Peyer's patch (tissue), 4 donors: ENCODE measurements at regions not wholly inside any gene's neighbourhood (a gene's known extent, or its start where the extent isn't known, plus 50 kb on each side); places are given as distances from the start of the nearest gene placed in this dataset.

Source experiments
- DNase-seq, 3 donors: peaks; one replicate each; pipeline ENCODE4 v3.0.0-alpha.2; 2017 to 2019
- H3K27ac ChIP-seq, 4 donors: fragments of 200-600 bp; sonication (generic); one replicate each; pipeline ENCODE4 v1.5.1; 2016 to 2019
- H3K27me3 ChIP-seq, 2 donors: fragments of 200-600 bp; sonication (generic); one replicate each; pipeline ENCODE4 v1.5.1; 2019
- H3K36me3 ChIP-seq, 3 donors: fragments of 200-600 bp; sonication (generic); one replicate each; pipeline ENCODE4 v1.5.1; 2016 to 2019
- H3K4me1 ChIP-seq, 4 donors: fragments of 200-600 bp; sonication (generic); one replicate each; pipeline ENCODE4 v1.5.1; 2016 to 2019
- H3K4me3 ChIP-seq, 4 donors: fragments of 200-600 bp; sonication (generic); 1 replicate in 3 of 4; 2 replicates in 1 of 4; pipeline ENCODE4 v1.5.1; 2016 to 2019; ENCODE audit warnings: mild to moderate bottlenecking in 1 of 4
- H3K9me3 ChIP-seq, 4 donors: fragments of 200-600 bp; sonication (generic); one replicate each; pipeline ENCODE4 v1.5.1; 2016 to 2019; ENCODE audit warnings: mild to moderate bottlenecking in 1 of 4
- POLR2A ChIP-seq, 2 donors: fragments of 450-650 bp; IDR thresholded peaks; one replicate each; pipeline ENCODE4 v1.5.1; 2017; ENCODE audit warnings: antibody characterized with exemption in 2 of 2, mild to moderate bottlenecking in 2 of 2, moderate library complexity in 2 of 2
- TF ChIP-seq, protein P1 (sequence below), 6 experiments: fragments of 450-650 bp in 4 of 6; fragments of 200-600 bp in 2 of 6; sonication (generic) in 1 of 6; IDR thresholded peaks; one replicate each; pipeline ENCODE4 v1.5.1; 2017 to 2019; ENCODE audit warnings: antibody characterized with exemption in 6 of 6, mild to moderate bottlenecking in 3 of 6, moderate library complexity in 1 of 6

DNA sequence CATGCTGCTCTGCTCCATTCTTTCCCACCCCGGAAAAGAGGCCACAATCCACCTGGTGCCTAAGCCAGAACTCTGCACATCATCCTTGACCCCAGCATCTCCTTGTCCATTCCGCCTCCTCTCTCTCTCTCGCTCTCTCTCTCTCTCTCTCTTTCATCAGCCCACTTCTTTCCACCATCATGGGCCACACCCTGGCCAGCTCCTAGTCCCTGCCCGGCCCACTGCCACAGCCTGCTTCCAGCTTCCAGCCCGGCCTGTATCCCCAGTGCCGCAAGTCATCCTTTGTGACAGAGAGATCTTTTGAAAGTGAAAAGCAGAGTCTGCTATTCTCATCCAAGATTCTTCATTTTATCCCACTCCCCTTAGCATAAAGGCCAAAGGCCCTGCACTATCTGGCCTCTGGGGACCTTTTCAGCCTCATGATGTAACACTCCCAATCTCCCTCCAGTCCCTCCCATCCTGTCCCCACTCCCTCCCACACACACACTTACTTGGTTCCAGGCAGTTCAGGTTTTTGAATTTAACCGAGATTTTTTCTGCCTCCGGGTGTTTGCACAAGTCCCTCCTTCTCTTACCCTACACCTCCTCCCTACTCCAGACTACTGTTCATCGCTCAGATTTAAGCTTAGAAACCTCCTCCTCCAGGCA lies 214.0 kb downstream of the EN1 start:
- no peaks in the 10 kb centered on the region for H3K4me1 ChIP-seq
- H3K27ac ChIP-seq: no peak overlapping the region
- no peaks in the 10 kb centered on the region for H3K9me3 ChIP-seq
- H3K4me3 ChIP-seq: no peak overlapping the region
- DNase-seq: no peak
- H3K36me3 ChIP-seq: no peaks in the 10 kb centered on the region
- TF ChIP-seq, protein P1, sequence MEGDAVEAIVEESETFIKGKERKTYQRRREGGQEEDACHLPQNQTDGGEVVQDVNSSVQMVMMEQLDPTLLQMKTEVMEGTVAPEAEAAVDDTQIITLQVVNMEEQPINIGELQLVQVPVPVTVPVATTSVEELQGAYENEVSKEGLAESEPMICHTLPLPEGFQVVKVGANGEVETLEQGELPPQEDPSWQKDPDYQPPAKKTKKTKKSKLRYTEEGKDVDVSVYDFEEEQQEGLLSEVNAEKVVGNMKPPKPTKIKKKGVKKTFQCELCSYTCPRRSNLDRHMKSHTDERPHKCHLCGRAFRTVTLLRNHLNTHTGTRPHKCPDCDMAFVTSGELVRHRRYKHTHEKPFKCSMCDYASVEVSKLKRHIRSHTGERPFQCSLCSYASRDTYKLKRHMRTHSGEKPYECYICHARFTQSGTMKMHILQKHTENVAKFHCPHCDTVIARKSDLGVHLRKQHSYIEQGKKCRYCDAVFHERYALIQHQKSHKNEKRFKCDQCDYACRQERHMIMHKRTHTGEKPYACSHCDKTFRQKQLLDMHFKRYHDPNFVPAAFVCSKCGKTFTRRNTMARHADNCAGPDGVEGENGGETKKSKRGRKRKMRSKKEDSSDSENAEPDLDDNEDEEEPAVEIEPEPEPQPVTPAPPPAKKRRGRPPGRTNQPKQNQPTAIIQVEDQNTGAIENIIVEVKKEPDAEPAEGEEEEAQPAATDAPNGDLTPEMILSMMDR (IDR thresholded peaks at IDR 0.05): no peak
- no peak for TF ChIP-seq POLR2A (IDR thresholded peaks at IDR 0.05)
- H3K27me3 ChIP-seq: no peaks in the 10 kb centered on the region

DNA sequence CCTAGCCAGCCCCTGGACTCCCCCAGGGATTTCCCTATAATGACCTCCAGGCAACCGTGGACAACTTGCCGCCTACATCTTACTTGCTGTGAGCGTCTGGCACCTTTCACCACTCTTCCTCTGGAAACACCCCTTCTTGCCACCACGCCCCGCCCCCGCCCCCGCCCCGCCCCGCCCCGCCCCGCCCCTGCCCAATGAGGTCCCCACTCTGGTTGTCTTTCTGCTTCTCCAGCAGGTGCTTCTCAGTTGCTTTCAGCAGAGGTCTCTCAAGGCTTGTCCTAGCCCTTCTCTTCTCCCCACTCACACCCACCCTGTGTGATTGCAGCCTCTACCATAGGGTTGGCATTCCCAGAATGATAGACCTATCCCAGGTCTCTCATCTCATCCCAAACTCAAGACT lies 214.5 kb downstream of the EN1 start:
- no peak overlapping the region for H3K27ac ChIP-seq
- no peak overlapping the region for H3K4me3 ChIP-seq
- no peaks in the 10 kb centered on the region for H3K4me1 ChIP-seq
- no peak for DNase-seq
- no peaks in the 10 kb centered on the region for H3K27me3 ChIP-seq
- no peaks in the 10 kb centered on the region for H3K9me3 ChIP-seq
- no peaks in the 10 kb centered on the region for H3K36me3 ChIP-seq
- TF ChIP-seq, protein P1 (IDR thresholded peaks at IDR 0.05): no peak
- TF ChIP-seq POLR2A (IDR thresholded peaks at IDR 0.05): no peak

DNA sequence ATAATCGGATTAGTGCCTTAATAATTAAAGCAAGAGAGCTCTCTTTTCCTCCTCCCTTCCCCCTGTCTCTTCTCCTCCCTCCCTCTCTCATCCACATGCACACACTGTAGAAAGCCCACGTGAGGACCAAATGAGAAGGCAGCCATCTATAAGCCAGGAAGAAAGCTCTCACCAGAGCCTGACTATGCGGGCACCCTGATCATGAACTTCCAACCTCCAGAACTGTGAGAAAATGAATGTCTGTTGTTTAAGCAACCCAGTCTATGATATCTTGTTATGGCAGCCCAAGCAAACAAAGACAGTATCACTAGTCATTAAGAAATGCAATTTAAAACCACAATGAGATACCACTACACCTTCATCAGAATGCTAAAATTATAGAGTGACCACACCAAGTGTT lies 220.3 kb downstream of the EN1 start:
- Histone ChIP-seq H3K27ac (no peak overlapping the region), H3K4me1 (no peaks in the 10 kb centered on the region), H3K9me3 (no peaks in the 10 kb centered on the region), H3K27me3 (no peaks in the 10 kb centered on the region), H3K4me3 (no peak overlapping the region), H3K36me3 (no peaks in the 10 kb centered on the region)
- DNase-seq: no peak
- TF ChIP-seq, protein P1 (IDR thresholded peaks at IDR 0.05): no peak
- TF ChIP-seq POLR2A (IDR thresholded peaks at IDR 0.05): no peak

DNA sequence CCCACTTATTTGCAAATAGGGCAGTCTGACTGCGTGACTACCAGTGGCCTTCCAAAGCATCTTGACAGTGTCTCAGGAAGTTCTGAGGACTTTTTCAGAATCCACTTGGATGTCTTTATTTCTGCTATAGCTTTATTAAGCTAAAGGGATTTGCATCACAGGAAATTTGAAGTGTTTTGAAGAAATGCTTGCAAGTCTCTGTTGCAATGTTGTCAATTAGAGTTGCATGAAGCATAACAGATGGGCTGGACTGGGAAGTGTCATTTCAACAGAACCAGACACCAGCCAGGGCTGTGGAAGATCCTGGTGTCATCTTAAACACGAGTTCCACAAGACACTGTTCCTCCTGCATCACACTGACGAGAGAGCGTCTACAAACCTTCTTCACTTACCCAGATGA lies 224.5 kb downstream of the EN1 start:
- DNase-seq: no peak
- Histone ChIP-seq H3K27ac (no peak overlapping the region), H3K4me1 (no peaks in the 10 kb centered on the region), H3K4me3 (no peak overlapping the region), H3K27me3 (no peaks in the 10 kb centered on the region), H3K36me3 (no peaks in the 10 kb centered on the region), H3K9me3 (no peaks in the 10 kb centered on the region)
- TF ChIP-seq POLR2A (IDR thresholded peaks at IDR 0.05): no peak
- TF ChIP-seq, protein P1 (IDR thresholded peaks at IDR 0.05): no peak

DNA sequence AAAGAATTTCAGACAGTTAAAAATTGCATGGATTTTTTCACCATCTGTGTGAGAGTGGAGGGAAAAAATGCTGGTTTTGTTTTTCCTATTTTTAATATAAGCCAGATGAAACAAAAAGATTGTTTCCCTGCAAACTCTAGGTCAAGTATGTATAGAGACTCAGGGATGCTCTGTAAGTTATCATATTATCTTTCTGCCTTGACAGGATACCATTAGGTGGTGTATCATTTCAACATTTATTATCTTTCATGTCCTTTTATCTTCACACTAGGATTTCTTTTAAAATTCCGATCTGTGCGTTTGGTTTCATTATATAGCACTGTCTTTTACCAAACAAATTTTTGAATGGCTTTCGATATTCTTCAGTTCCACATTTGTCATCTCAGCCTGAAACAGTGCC lies 225.3 kb downstream of the EN1 start:
- Histone ChIP-seq H3K4me1 (no peaks in the 10 kb centered on the region), H3K9me3 (no peaks in the 10 kb centered on the region), H3K36me3 (no peaks in the 10 kb centered on the region), H3K4me3 (no peak overlapping the region), H3K27ac (no peak overlapping the region), H3K27me3 (no peaks in the 10 kb centered on the region)
- no peak for DNase-seq
- TF ChIP-seq POLR2A (IDR thresholded peaks at IDR 0.05): no peak

DNA sequence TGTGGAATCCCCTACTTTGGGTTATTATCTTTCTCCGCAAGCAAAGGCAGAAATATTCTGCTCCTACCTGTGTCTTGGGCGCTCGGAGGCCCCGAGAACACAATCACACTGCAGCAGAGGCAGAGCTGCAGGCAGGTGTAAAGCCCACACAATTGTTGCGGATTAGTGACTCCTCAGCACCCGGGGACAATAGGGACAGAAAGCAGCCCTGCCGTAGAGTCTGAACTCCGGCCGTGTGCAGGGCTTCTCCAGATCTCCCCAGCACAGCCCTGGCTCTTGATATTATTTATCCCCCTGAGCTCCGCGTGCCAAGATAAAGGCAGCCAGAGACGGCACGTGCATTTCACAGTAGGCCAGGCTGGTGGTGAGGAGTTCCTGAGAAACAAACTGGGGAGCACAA lies 229.2 kb downstream of the EN1 start:
- DNase-seq: no peak
- no peaks in the 10 kb centered on the region for H3K4me1 ChIP-seq
- no peaks in the 10 kb centered on the region for H3K9me3 ChIP-seq
- TF ChIP-seq POLR2A (IDR thresholded peaks at IDR 0.05): no peak
- TF ChIP-seq, protein P1 (IDR thresholded peaks at IDR 0.05): no peak
- H3K27me3 ChIP-seq: no peaks in the 10 kb centered on the region
- H3K4me3 ChIP-seq: no peak overlapping the region
- no peak overlapping the region for H3K27ac ChIP-seq
- H3K36me3 ChIP-seq: no peaks in the 10 kb centered on the region
